Astrocyte (in vitro differentiated cells and primary cell): ENCODE measurements at regions not wholly inside any gene's neighbourhood (a gene's known extent, or its start where the extent isn't known, plus 50 kb on each side); places are given as distances from the start of the nearest gene placed in this dataset.

Source experiments
- DNase-seq: peaks from one replicate; pipeline ENCODE4 v3.0.0-alpha.2; 2010; ENCODE audit warnings: low read depth
- FAIRE-seq: peaks from 2 replicates; lab custom pipeline; 2011; peaks lifted over from hg19 to GRCh38; lab: Jason Lieb, UNC
- H2AFZ ChIP-seq: 2 replicates; pipeline ENCODE4 v1.6.0; 2012; ENCODE audit warnings: low read depth, low read length, inconsistent platforms
- H3K27ac ChIP-seq: 2 replicates; pipeline ENCODE4 v1.5.1; 2011; ENCODE audit warnings: low read depth, low read length, inconsistent platforms
- H3K27me3 ChIP-seq: 2 replicates; pipeline ENCODE4 v1.6.0; 2011; ENCODE audit warnings: low read length, inconsistent platforms; ENCODE audit not compliant: insufficient read depth
- H3K36me3 ChIP-seq: 2 replicates; pipeline ENCODE4 v1.5.1; 2011; ENCODE audit warnings: low read length, inconsistent platforms; ENCODE audit not compliant: insufficient read depth
- H3K4me1 ChIP-seq: 2 replicates; pipeline ENCODE4 v1.5.1; 2011; ENCODE audit warnings: low read length, inconsistent platforms; ENCODE audit not compliant: insufficient read depth
- H3K4me2 ChIP-seq: 2 replicates; pipeline ENCODE4 v1.6.0; 2012; ENCODE audit warnings: low read length, inconsistent platforms
- H3K4me3 ChIP-seq: 2 replicates; pipeline ENCODE4 v1.5.1; 2011; ENCODE audit warnings: low read depth, mild to moderate bottlenecking, low read length, inconsistent platforms; ENCODE audit not compliant: insufficient read depth
- H3K79me2 ChIP-seq: 2 replicates; pipeline ENCODE4 v1.6.0; 2012; ENCODE audit warnings: mild to moderate bottlenecking, low read length, inconsistent platforms; ENCODE audit not compliant: insufficient read depth
- H3K9ac ChIP-seq: 2 replicates; pipeline ENCODE4 v1.6.0; 2012; ENCODE audit warnings: mild to moderate bottlenecking, low read length, inconsistent platforms
- H3K9me3 ChIP-seq: 2 replicates; pipeline ENCODE4 v1.5.1; 2012; ENCODE audit warnings: low read depth, mild to moderate bottlenecking, low read length, inconsistent platforms; ENCODE audit not compliant: insufficient read depth
- H4K20me1 ChIP-seq: 2 replicates; pipeline ENCODE4 v1.6.0; 2012; ENCODE audit warnings: low read length, inconsistent platforms; ENCODE audit not compliant: insufficient read depth
- H3K27ac Mint-ChIP-seq: one replicate; pipeline ENCODE4 v1.8.0; 2021; ENCODE audit warnings: mild to moderate bottlenecking, mixed read lengths; ENCODE audit not compliant: unreplicated experiment
- H3K27me3 Mint-ChIP-seq: one replicate; pipeline ENCODE4 v1.8.0; 2021; ENCODE audit warnings: low read depth, mixed read lengths; ENCODE audit not compliant: unreplicated experiment
- H3K36me3 Mint-ChIP-seq: one replicate; pipeline ENCODE4 v1.8.0; 2021; ENCODE audit warnings: low read depth, mixed read lengths; ENCODE audit not compliant: unreplicated experiment
- H3K4me1 Mint-ChIP-seq: one replicate; pipeline ENCODE4 v1.8.0; 2021; ENCODE audit warnings: low read depth, mixed read lengths; ENCODE audit not compliant: unreplicated experiment
- H3K4me3 Mint-ChIP-seq: one replicate; pipeline ENCODE4 v1.8.0; 2021; ENCODE audit warnings: mild to moderate bottlenecking, moderate library complexity, mixed read lengths; ENCODE audit not compliant: unreplicated experiment
- H3K9me3 Mint-ChIP-seq: one replicate; pipeline ENCODE4 v1.8.0; 2021; ENCODE audit warnings: mild to moderate bottlenecking, mixed read lengths; ENCODE audit not compliant: unreplicated experiment
- EZH2 ChIP-seq: IDR thresholded peaks from 2 replicates; pipeline ENCODE4 v1.6.1; 2012; ENCODE audit warnings: mild to moderate bottlenecking, low read length, inconsistent platforms; ENCODE audit not compliant: insufficient read depth
- TF ChIP-seq, protein P1 (sequence below): IDR thresholded peaks from 2 replicates; pipeline ENCODE4 v1.5.1; 2011; ENCODE audit warnings: low read depth, mild to moderate bottlenecking, inconsistent platforms, low read length, moderate library complexity; ENCODE audit not compliant: insufficient read depth

DNA sequence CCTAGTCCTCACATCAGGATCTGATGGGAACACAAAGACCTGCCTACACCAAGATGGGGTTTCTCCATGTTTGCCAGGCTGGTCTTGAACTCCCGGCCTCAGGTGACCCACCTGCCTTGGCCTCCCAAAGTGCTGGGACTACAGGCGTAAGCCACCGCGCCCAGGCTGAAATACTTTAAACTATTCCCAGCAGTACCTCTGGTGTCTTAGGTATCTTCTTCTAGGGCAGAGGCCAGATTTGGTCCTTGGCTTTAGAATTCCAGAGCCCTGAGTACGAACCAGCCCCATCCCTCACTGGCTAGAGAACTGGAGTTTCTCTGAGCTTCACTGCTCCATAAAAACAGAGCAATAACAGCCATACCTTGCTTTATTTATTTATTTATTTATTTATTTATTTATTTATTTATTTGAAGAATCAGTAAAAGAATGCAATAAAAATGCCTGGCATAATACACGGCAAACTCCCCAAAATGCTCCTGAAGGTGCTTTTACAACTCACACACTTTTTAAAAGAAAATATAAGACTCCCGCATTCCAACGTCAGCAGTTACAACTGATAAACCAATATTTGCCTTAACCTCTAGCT, 312.1 kb downstream of the TFAP2C start:
- Mint-ChIP-seq H3K4me1 (no peaks in the 10 kb centered on the region), H3K27ac (no peak overlapping the region), H3K4me3 (no peak overlapping the region), H3K36me3 (no peaks in the 10 kb centered on the region), H3K9me3 (no peaks in the 10 kb centered on the region), H3K27me3 (peaks cover 45% of the 10 kb centered on the region)
- FAIRE-seq (no peak), DNase-seq (no peak)
- Histone ChIP-seq H3K4me1 (no peaks in the 10 kb centered on the region), H3K4me2 (no peak overlapping the region), H3K4me3 (no peak overlapping the region), H3K36me3 (no peaks in the 10 kb centered on the region), H3K79me2 (no peaks in the 10 kb centered on the region), H2AFZ (no peak overlapping the region), H3K9ac (no peak overlapping the region), H4K20me1 (no peaks in the 10 kb centered on the region), H3K27me3 (peaks cover 2% of the 10 kb centered on the region), H3K27ac (no peak overlapping the region), H3K9me3 (no peaks in the 10 kb centered on the region)
- TF ChIP-seq EZH2 = no peak
- TF ChIP-seq, protein P1, sequence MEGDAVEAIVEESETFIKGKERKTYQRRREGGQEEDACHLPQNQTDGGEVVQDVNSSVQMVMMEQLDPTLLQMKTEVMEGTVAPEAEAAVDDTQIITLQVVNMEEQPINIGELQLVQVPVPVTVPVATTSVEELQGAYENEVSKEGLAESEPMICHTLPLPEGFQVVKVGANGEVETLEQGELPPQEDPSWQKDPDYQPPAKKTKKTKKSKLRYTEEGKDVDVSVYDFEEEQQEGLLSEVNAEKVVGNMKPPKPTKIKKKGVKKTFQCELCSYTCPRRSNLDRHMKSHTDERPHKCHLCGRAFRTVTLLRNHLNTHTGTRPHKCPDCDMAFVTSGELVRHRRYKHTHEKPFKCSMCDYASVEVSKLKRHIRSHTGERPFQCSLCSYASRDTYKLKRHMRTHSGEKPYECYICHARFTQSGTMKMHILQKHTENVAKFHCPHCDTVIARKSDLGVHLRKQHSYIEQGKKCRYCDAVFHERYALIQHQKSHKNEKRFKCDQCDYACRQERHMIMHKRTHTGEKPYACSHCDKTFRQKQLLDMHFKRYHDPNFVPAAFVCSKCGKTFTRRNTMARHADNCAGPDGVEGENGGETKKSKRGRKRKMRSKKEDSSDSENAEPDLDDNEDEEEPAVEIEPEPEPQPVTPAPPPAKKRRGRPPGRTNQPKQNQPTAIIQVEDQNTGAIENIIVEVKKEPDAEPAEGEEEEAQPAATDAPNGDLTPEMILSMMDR = no peak

DNA sequence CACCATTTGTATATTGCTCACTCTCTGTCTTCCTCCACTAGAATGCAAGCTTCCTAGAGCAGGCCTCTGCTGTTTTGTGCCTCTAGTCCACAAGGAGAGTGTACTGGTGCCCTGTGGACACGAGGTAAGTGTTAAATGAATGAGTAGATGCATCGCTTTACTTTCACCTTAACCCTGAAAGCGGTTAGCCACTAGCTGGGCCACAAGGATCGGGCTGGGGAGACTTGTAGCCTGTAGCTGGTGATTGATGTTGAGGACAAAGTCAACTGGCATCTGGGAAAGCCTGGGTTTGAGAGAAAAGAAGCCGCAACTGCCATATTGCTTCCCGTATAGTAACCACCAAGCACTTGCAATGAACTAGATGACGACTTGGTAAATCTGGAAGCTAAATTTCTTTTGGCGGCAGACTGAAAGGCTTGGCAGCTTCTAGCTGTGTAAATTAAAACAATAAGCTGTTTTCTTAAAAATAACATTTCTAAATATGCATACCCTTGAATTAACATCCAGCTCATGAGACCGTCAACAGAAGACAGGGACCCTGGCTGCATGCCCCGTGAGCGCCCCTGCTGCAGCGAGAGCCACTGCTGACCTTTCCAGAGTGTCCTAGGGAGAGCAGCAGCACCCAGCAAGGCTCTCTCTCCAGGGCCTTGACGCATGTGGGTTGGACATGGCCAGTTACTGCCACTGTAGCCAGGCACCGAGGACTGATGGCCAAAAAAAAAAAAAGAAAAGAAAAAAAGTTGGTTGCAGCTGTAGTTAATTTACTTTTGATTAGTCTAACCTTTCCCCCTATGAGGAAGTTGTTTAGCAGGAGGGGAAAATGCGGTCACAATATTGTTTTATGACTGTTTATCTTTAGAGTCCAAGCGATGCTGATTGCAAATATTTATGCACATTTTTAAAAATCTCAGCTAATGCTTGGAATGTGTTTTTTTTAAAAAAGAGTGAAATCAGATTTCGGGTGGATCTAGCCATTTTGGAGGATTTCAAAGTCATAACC, 315.1 kb downstream of the TFAP2C start:
- Mint-ChIP-seq H3K27ac (no peak overlapping the region), H3K27me3 (peaks cover 55% of the 10 kb centered on the region), H3K4me3 (no peak overlapping the region), H3K9me3 (no peaks in the 10 kb centered on the region), H3K36me3 (no peaks in the 10 kb centered on the region), H3K4me1 (no peaks in the 10 kb centered on the region)
- Histone ChIP-seq H3K36me3 (no peaks in the 10 kb centered on the region), H3K27me3 (peaks cover 10% of the 10 kb centered on the region), H3K79me2 (no peaks in the 10 kb centered on the region), H2AFZ (no peak overlapping the region), H3K4me2 (no peak overlapping the region), H3K27ac (no peak overlapping the region), H4K20me1 (no peaks in the 10 kb centered on the region), H3K4me1 (no peaks in the 10 kb centered on the region), H3K4me3 (no peak overlapping the region), H3K9me3 (no peaks in the 10 kb centered on the region), H3K9ac (no peak overlapping the region)
- no peak for TF ChIP-seq EZH2
- TF ChIP-seq, protein P1 = no peak
- FAIRE-seq = no peak
- DNase-seq = no peak
